ENCODE measurements at regions not wholly inside any gene's neighbourhood (a gene's known extent, or its start where the extent isn't known, plus 50 kb on each side); places are given as distances from the start of the nearest gene placed in this dataset.

DNA sequence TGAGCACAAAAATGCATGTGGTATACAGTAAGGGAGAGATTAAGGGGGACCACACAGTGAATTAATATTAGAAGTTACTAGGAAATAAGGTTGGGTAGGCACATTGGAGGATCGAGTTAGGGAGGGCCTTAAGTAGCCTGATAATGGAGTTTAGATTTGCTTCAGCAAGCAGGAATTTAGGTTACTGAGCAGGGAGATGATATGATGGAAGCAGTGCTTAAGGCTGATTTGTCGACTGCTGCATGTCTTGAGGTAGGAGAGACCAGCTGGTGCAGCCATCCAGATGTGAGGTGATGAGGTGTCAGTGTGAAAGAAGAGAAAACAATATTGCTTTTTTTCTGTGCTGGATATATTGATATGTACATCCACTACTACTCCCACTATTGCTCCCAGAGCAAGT lies 55.2 kb upstream of the ACTBL2 start:
- TF ChIP-seq EP300 (IDR thresholded peaks at IDR 0.05; ENCODE audit: borderline replicate concordance in 1 of 2, low read depth in 1 of 2, low read length in 1 of 2) (no peak), SIN3A (IDR thresholded peaks at IDR 0.05; ENCODE audit: borderline replicate concordance, low read depth, low read length) (no peak), POLR2AphosphoS5 (IDR thresholded peaks at IDR 0.05; ENCODE audit: low read depth, low read length) (no peak)
- TF ChIP-seq, protein P1, sequence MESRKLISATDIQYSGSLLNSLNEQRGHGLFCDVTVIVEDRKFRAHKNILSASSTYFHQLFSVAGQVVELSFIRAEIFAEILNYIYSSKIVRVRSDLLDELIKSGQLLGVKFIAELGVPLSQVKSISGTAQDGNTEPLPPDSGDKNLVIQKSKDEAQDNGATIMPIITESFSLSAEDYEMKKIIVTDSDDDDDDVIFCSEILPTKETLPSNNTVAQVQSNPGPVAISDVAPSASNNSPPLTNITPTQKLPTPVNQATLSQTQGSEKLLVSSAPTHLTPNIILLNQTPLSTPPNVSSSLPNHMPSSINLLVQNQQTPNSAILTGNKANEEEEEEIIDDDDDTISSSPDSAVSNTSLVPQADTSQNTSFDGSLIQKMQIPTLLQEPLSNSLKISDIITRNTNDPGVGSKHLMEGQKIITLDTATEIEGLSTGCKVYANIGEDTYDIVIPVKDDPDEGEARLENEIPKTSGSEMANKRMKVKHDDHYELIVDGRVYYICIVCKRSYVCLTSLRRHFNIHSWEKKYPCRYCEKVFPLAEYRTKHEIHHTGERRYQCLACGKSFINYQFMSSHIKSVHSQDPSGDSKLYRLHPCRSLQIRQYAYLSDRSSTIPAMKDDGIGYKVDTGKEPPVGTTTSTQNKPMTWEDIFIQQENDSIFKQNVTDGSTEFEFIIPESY (IDR thresholded peaks at IDR 0.05; ENCODE audit: borderline replicate concordance, low read depth) = no peak
- TF ChIP-seq, protein P2, sequence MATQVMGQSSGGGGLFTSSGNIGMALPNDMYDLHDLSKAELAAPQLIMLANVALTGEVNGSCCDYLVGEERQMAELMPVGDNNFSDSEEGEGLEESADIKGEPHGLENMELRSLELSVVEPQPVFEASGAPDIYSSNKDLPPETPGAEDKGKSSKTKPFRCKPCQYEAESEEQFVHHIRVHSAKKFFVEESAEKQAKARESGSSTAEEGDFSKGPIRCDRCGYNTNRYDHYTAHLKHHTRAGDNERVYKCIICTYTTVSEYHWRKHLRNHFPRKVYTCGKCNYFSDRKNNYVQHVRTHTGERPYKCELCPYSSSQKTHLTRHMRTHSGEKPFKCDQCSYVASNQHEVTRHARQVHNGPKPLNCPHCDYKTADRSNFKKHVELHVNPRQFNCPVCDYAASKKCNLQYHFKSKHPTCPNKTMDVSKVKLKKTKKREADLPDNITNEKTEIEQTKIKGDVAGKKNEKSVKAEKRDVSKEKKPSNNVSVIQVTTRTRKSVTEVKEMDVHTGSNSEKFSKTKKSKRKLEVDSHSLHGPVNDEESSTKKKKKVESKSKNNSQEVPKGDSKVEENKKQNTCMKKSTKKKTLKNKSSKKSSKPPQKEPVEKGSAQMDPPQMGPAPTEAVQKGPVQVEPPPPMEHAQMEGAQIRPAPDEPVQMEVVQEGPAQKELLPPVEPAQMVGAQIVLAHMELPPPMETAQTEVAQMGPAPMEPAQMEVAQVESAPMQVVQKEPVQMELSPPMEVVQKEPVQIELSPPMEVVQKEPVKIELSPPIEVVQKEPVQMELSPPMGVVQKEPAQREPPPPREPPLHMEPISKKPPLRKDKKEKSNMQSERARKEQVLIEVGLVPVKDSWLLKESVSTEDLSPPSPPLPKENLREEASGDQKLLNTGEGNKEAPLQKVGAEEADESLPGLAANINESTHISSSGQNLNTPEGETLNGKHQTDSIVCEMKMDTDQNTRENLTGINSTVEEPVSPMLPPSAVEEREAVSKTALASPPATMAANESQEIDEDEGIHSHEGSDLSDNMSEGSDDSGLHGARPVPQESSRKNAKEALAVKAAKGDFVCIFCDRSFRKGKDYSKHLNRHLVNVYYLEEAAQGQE (IDR thresholded peaks at IDR 0.05; ENCODE audit: low read depth, low read length) = no peak
